Mesodermal cell (in vitro differentiated cells): ENCODE measurements at regions not wholly inside any gene's neighbourhood (a gene's known extent, or its start where the extent isn't known, plus 50 kb on each side); places are given as distances from the start of the nearest gene placed in this dataset.

ENCODE experiments used
- H3K27ac ChIP-seq: 2 replicates; pipeline ENCODE4 v1.7.0; 2013; ENCODE audit warnings: mild to moderate bottlenecking, low read depth, low read length, moderate library complexity; ENCODE audit not compliant: severe bottlenecking
- H3K36me3 ChIP-seq: 2 replicates; pipeline ENCODE4 v1.7.1; 2013; ENCODE audit warnings: mild to moderate bottlenecking, low read length, moderate library complexity; ENCODE audit not compliant: control insufficient read depth, insufficient read depth
- H3K4me1 ChIP-seq: one replicate; pipeline ENCODE4 v1.7.1; 2013; ENCODE audit warnings: mild to moderate bottlenecking, low read length; ENCODE audit not compliant: insufficient read depth, control insufficient read depth, poor library complexity, severe bottlenecking
- H3K4me3 ChIP-seq: 2 replicates; pipeline ENCODE4 v1.7.0; 2013; ENCODE audit warnings: low read length, control low read depth, mild to moderate bottlenecking; ENCODE audit not compliant: insufficient read depth, poor library complexity, severe bottlenecking; ENCODE audit errors: extremely low read depth
- H3K9me3 ChIP-seq: 2 replicates; pipeline ENCODE4 v1.7.1; 2013; ENCODE audit warnings: mild to moderate bottlenecking, low read length, moderate library complexity; ENCODE audit not compliant: control insufficient read depth
- WGBS, 2 experiments: methylation state at CpG; one replicate each; pipeline ENCODE4 v1.1.5; 2013; ENCODE audit warnings: missing lambda C conversion rate in 2 of 2; ENCODE audit not compliant: insufficient coverage in 2 of 2; 5-methylcytosine and 5-hydroxymethylcytosine counted together

DNA sequence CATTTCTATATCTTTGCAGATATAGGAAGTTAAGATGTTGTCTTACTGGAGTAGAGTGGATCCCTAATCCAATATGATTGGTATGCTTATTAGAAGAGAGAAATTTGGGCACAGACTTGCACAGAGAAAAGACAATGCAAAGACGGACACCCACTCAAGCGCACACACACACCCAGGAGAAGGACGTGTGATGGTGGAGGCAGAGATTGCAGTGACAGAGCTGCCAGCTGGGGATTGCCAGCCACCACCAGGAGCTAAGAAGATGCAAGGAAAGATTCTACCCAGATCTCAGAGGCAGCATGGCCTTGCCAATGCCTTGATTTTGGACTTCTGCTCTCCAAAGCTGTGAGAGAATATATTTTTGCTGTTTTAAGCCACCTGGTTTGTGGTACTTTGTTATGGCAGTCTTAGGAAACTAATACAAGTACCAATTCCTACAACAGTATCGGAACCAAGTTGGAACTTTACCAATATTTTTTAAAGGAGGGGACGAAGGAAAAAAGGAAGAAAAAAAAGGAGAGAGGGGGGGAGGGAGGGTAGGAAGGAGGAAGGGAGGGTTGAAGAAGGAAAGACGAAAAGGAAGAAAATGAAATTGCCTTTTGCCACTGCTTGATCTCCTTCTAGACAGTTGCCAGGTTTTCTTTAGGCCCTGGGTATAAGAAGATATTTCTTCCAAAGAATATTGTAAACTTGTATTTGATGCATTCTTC is 334.0 kb downstream of the BUD13 start:
- WGBS, 2 experiments, result 83 to 86% methylated on average over 2 to 4 of the region's 6 CpGs
- H3K9me3 ChIP-seq, result peaks cover 13% of the 10 kb centered on the region
- no peak overlapping the region for H3K4me3 ChIP-seq
- no peaks in the 10 kb centered on the region for H3K36me3 ChIP-seq
- H3K27ac ChIP-seq, result no peak overlapping the region
- H3K4me1 ChIP-seq, result no peaks in the 10 kb centered on the region

DNA sequence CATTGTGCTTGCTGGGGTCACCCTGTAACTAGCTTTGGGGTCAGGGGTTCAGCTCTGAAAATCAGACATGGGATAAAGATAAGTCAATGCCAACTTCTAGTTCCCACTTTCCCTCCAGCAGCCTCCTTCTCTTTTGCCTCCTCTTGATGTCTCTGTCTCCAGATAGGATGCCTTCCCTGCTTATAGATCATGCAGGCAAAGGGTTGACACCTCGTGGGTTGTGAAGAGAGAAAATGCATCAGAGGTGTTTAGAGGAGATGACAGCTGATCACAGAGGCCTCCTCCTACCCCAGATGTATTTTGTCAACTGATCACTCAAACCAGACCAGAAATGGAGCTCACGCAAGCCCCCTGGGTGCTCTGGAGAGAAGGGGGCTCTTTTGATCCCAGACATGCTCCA is 337.8 kb downstream of the BUD13 start:
- H3K4me3 ChIP-seq, result no peak overlapping the region
- WGBS, 2 experiments, result no CpG with 5 or more reads among the region's 2 CpGs
- peaks cover under 1% of the 10 kb centered on the region for H3K9me3 ChIP-seq
- no peak overlapping the region for H3K27ac ChIP-seq
- H3K36me3 ChIP-seq, result no peaks in the 10 kb centered on the region
- H3K4me1 ChIP-seq, result no peaks in the 10 kb centered on the region

DNA sequence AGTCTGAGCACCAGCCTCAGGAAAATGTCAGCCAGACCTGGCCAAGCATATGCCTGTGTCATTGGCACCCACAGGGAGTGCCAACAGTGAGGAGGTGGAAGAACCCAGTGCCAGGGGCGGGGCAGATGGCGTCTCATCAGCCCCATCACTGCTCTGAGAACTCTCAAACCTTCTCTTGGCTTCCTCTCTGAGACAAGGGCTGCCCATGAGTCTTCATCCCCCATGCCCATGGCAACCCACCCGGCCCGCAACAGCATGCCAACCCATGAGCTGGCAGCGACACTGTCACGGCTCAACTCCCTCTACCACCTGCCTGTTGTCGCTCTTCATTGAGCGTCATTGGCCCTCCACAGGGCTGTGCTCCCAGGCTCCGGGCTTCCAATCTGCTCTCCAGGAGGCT is 340.5 kb downstream of the BUD13 start:
- Histone ChIP-seq H3K4me3 (no peak overlapping the region), H3K4me1 (no peaks in the 10 kb centered on the region), H3K27ac (no peak overlapping the region), H3K9me3 (no peaks in the 10 kb centered on the region), H3K36me3 (no peaks in the 10 kb centered on the region)
- WGBS, 2 experiments, result 90 to 93% methylated on average over 2 to 9 of the region's 9 CpGs

DNA sequence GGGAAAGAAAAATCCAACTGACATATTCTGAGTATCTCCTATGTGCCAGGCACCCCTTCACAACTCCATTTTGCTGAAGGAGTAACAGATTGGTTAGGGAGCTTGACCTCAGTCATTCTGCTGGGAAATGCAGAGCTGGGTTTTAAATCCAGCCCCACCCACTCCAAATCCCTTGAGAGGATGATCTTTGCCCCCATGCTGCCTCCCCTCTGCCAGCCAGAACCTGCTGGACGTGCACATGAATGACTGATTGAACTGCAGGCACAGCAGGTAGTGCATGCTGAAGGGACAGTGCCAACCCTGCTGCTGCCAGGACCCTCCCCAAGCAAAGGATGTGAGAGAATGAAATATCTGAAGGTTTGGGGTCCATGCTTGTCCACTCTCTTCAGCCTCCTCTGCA is 340.9 kb downstream of the BUD13 start:
- no peaks in the 10 kb centered on the region for H3K9me3 ChIP-seq
- H3K4me1 ChIP-seq, result no peaks in the 10 kb centered on the region
- WGBS, 2 experiments, result 83% methylated on average over 1 of the region's 1 CpG; no CpG with 5 or more reads in 1 of the 2 experiments
- no peak overlapping the region for H3K4me3 ChIP-seq
- H3K36me3 ChIP-seq, result no peaks in the 10 kb centered on the region
- H3K27ac ChIP-seq, result no peak overlapping the region

DNA sequence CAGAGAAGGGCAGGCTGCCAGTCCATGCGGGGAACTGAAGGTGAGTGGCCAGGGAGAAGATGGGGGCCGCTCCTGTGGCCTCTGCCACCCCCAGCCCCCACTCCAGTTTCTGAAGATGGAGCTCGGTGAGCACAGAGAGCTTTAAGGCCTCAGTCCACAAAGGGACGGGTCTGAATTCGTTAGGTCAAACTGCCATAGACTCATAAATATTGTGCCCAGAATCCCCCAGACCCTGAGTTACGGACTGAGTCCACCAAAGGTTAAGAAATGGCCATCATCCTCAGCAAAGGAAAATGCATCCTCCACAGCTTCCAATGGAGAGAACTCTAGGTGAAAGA is 344.2 kb downstream of the BUD13 start:
- Histone ChIP-seq H3K27ac (no peak overlapping the region), H3K4me1 (no peaks in the 10 kb centered on the region), H3K36me3 (no peaks in the 10 kb centered on the region), H3K9me3 (no peaks in the 10 kb centered on the region), H3K4me3 (no peak overlapping the region)
- WGBS, 2 experiments, result 90 to 95% methylated on average over 2 to 5 of the region's 6 CpGs

DNA sequence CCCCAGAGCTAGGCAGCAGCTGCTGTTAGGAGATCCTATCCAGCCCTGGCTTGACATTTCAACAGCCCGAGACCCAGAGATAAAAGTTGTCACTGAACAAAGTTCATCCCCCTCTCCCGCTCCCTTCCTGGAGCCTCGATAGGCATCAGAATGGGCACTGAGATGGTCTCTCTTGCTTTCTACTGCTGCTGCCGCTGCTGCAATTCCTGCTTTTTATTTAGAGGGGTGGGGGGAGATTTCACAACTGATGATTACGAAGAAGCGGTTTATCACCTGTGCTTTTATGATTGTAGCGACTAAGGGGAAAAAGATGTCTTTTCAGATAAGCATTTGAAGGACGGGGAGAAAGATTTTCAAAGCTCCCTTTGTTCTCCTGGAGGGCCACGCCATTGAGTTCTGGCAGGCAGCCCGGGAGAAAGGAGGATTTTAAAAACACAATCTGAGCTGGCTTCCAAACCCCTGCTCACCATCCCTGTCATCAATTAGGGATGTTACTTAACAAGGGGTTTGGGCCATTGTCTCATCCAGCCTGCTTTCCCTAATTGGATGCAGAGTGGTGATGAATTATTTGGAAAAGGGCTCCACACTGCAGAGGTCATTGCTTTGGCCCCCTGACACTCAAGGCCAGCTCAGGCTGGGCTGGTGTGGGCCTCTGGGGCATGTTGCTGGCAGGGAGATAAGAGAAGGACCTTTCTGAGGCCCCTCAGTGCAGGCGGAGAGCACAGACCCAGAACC is 344.7 kb downstream of the BUD13 start:
- no peak overlapping the region for H3K4me3 ChIP-seq
- H3K27ac ChIP-seq, result no peak overlapping the region
- WGBS, 2 experiments, result 78 to 80% methylated on average over 5 to 10 of the region's 11 CpGs
- H3K36me3 ChIP-seq, result no peaks in the 10 kb centered on the region
- H3K4me1 ChIP-seq, result no peaks in the 10 kb centered on the region
- no peaks in the 10 kb centered on the region for H3K9me3 ChIP-seq

DNA sequence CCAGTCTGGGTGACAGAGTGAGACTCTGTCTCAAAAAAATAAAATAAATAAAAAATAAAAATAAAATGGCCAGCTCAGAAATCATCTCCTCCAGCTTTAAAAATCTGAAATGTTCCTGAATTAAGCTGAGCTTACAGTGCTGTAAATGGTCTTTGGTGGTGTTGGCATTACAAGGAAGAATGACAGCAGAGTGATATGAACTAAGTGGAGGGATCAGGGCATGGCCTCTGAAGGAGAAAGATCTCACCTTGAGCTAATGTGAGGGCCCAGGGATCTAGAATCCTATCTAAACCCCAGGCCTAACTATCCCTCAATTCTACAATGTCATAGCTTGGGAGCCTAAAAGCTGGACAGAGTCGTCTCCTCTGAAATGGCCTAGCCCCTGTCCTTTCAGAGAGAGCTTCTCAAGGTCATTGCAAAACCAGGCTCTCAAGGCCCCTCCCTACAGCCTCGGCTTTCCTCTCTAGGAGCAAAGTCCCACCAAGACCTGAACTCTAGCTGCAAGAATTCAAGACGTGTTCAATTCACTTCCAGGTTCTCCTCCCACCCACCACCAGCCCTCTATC is 345.4 kb downstream of the BUD13 start:
- H3K4me1 ChIP-seq, result no peaks in the 10 kb centered on the region
- no peaks in the 10 kb centered on the region for H3K9me3 ChIP-seq
- H3K27ac ChIP-seq, result no peak overlapping the region
- H3K4me3 ChIP-seq, result no peak overlapping the region
- no peaks in the 10 kb centered on the region for H3K36me3 ChIP-seq
- 54 to 63% methylated on average over 2 to 3 of the region's 3 CpGs for WGBS, 2 experiments

DNA sequence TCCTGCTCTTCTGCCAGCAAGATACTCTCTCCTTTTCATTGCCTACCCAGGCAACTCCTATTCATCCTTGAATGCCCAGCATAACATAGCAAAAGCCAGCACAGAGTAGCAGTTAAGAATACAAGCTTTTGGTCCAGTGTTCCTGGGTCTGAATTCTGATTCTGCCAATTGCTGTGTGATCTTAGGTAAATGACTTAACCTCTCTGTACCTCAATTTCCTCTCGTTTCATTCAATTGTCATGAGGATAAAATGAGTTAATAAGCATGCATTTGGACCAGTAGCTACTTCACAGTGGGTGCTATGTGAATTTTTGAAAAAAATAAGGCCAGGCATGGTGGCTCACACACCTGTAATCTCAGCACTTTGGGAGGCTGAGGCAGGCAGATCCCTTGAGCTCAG is 346.0 kb downstream of the BUD13 start:
- WGBS, 2 experiments, result no CpG with 5 or more reads among the region's 1 CpG

DNA sequence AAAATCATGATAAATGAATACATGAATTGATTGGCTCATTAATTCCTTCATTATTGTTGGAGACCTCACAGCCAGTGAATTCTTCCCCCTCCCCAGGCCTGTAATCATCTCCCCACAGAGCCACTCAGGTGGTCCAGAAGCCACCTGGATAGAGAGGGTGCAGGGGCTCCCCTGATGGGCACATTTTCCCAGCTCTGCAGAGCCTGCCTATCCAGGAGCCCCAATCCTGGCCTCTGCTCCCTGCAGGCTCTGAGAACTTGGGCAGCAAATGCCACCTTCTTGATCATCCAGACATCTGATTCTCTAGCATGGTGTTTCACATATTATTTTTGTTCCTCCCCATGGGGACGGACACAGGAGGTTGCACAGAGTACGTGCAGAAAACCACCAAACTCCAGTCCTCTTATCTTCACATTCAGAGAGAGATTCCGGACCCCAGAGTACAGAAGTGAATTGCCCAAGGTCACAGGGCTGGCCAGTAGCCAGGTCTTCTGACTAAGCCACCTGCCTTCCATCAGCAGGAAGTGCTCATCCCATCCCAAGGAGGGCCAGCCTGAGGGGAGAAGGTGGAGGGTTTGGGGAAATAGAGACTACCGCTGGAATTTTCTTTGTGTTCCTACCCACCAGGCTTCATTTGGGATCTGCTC is 348.0 kb downstream of the BUD13 start:
- Histone ChIP-seq H3K27ac (no peak overlapping the region), H3K9me3 (no peaks in the 10 kb centered on the region), H3K4me3 (no peak overlapping the region), H3K4me1 (no peaks in the 10 kb centered on the region), H3K36me3 (no peaks in the 10 kb centered on the region)
- 77 to 93% methylated on average over 3 of the region's 4 CpGs for WGBS, 2 experiments

More for the DNA sequence above, 346.0 kb downstream of the BUD13 start:
- H3K36me3 ChIP-seq, result no peaks in the 10 kb centered on the region
- H3K9me3 ChIP-seq, result no peaks in the 10 kb centered on the region
- H3K27ac ChIP-seq, result no peak overlapping the region
- H3K4me3 ChIP-seq, result no peak overlapping the region
- H3K4me1 ChIP-seq, result no peaks in the 10 kb centered on the region

DNA sequence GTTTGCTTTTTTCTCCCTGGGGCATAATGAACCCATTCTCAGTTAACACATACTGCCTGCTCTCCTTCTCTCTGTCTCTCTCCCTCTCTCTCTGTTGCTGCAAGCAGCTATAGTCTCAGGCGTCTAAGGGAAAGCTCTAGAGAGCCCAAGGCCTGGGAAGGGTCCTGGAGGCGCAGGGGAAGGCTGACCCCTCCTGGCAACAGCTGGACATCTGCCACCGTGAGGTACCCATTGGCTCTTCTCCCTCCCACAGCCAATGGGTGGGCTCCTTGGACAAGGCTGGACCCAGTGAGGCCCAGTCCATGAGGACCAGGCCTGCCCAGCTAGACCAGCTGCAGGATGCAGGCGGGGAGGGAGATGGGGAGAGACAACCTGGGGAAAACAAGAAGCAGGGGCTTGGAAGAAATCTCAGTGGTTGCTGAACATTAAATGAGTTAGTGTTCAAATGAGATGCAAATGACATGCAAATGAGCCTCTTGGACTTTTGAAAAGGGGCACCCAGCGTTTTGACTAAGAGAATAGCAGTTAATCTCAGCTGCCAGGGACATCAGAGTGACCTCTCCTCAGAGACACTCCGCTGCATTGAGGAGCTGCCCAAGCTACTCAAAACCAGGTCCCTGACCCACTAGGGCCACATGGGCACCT is 349.7 kb downstream of the BUD13 start:
- Histone ChIP-seq H3K9me3 (no peaks in the 10 kb centered on the region), H3K36me3 (no peaks in the 10 kb centered on the region), H3K27ac (no peak overlapping the region), H3K4me1 (no peaks in the 10 kb centered on the region), H3K4me3 (no peak overlapping the region)
- 63 to 80% methylated on average over 5 to 6 of the region's 6 CpGs for WGBS, 2 experiments
